NCI-H2107 treated with DMSO at 0.1 percent for 48 hours (cell line): ENCODE measurements at regions not wholly inside any gene's neighbourhood (a gene's known extent, or its start where the extent isn't known, plus 50 kb on each side); places are given as distances from the start of the nearest gene placed in this dataset.

Experiments used
- DNase-seq: peaks from one replicate; lab custom pipeline; 2025; ENCODE audit not compliant: unreplicated experiment; lab: John Stamatoyannopoulos, UW

DNA sequence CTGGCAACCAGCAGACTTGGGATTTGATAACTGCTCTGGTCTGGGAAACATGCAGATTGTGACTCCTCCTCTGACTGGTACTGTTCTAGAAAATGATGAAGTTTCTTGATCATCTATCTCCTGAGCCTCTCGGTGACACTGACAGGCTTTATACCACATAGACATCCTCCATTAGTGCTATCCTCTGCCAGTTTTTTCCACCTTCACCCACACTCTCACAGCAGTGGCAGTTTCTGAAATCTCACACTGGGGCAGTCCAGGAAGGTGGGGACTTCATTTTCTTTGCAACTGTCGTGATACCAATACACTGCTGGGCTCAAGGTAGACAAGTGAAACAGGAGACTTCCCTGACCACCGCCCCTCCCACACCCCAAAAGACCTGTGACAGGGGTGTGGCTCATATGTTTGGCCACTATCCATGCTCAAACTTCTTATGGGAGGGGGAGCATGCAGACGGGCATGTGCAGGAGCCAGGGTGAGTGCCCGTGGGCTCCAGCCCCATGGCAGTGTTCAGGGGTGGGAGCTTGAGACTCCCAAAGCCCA lies 66.3 kb upstream of the RMDN2 start:
- no peak for DNase-seq

DNA sequence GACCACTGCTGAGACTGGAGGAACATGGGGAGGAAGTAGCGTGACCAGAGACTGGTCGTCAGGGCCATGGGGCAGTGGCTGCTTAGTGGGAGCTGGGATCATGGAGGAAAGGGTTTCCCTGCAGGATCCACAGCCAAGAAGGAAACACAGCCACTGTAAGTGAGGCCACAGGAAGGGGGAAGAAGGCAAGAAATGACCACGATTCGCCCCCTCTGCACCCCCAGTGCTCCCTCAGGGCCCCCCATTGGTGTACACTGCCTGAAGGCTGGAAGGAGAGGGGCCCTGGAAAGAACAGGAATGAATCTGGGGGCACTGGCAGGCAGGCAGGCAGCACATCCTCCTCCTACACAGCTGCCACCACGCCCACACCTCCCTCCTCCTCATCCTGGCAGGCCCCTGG lies 62.5 kb upstream of the RMDN2 start:
- DNase-seq = no peak

DNA sequence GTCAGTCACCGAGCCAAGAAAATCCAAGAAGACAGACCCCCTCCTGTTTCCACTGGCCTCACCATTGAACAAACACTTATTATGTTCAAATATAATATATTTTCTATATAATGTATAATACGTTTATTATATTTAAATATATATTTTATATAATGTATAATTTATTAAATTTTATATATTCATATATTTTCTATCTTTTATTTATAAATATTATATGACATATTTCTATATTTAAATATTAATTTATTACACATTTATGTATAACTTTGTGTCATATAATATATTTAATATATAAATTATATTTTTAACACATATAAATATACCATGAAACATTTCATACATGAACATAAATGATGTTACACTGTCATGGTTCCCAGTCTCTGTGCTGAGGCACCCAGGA lies 60.9 kb upstream of the RMDN2 start:
- DNase-seq = no peak

DNA sequence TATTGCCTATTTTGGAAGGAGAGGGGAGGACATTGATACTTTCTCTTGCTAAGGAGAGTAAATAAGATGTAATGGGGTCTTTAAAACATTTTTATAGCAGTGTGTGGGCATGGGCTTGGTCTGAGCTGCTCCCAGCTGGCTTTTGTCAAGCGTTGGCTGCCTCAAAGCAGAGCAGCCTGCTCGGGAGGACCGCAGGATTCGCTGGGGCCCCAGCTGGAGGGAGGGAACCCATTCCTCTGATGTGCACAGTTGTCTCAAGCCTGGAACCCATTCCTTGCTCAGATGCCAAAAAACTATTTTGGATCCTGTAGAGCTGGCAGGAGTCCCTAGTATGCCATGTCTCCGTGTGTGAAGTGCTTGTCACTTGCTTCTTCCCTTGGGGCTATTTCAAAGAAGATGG lies 59.4 kb upstream of the RMDN2 start:
- no peak for DNase-seq

DNA sequence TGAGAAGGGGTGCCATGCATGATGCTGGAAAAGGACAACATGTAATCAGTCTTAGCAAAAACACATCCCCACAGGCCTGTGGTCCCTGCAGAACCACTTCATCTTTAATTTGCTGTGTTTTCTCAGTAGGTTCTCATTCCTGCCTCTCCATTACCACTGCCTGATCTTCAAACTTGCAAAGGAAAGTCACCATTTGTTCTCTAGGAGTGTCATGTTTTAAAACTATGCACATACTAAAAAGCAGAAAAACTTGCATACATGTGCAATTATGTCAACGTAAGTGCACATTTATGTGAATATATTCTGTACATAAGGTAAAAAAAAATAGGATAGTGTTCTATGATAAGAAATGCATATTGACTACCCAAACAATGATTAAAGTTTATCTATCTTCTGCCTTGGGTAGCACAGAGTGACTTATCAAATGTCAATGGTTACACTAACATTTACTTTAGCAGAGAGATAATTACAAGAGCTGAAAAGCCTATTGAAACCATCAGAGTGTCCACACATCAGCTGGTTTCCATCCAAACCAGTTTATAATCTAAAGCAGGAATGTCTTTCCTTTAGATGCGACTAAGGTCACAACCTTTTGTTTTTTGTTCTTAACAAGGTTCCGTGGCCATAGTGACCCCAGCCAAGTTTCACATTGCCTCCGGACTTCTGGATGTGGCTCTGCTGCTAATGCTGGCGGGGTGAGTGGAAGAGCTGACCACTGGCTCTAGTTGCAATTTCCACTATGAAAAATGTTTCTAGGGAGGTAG lies 58.7 kb upstream of the RMDN2 start:
- no peak for DNase-seq

DNA sequence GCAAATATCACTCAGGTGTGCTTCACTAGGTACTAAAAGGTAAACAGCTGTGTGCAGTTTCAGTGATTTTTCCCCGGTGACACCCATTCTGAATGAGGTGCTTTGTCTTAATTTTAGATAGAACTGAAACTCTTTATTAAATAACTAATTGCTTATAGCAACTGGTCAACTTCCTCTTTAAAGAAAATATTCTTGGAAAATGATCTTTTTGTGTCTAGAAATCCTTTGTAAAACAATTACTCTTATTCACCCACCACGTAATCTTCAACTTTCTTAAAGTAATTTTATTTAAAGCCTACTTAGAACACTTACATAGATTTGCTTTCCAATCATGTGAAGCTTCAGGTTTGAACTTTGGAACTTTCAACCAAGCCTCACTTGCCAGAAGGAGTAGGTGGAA lies 57.9 kb upstream of the RMDN2 start:
- DNase-seq = no peak

DNA sequence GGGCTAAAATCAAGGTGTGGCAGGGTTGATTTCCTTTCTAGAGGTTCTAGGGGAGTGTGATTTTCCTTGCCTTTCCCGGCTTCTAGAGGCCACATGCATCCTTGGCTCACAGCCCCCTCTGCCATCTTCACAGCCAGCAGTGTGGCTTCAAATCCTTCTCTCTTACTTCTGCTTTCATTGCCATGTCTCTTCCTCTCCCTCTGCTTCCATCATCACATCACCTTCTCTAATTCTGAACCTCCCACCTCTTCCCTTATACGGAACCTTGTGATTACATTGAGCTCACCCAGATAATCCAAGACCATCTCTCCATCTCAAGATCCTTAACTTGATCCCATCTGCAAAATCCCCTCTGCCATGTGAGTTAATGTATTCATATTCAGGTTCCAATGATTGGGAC lies 56.2 kb upstream of the RMDN2 start:
- DNase-seq = no peak

DNA sequence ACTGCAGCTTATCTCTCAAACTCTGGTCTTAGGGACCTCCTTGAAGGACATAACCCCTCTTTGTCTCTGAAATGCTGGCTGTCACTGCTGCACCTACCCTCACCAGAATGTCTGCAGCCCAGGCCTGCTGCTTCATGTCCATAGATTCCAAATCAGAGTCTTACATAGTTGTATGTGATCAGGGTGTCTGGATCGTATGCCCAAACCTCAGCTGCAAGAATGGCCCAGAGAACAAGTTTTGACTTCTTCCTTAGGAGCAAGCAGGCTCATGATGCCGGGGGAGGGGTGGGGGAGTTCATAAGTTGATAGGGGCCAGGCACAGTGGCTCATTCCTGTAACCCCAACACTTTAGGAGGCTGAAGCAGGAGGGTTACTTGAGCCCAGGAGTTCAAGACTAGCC lies 55.8 kb upstream of the RMDN2 start:
- DNase-seq = no peak

DNA sequence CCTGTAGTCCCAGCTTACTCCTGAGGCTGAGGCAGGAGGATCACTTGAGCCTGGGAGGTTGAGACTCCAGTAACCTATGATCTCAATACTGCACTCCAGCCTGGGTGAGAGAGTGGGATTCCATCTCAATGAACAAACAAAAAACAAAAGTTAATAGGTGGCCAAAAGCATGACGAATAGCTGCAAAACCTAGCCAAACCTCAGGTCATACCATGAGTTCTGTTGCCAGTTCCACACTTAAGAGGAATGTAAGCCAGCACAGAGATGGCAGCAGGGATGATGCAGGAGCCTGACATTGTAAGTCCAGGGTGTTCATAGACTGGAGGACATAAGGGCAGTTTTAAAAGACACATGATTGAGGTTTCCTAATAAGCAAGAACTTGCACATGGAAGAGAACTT lies 55.3 kb upstream of the RMDN2 start:
- no peak for DNase-seq

DNA sequence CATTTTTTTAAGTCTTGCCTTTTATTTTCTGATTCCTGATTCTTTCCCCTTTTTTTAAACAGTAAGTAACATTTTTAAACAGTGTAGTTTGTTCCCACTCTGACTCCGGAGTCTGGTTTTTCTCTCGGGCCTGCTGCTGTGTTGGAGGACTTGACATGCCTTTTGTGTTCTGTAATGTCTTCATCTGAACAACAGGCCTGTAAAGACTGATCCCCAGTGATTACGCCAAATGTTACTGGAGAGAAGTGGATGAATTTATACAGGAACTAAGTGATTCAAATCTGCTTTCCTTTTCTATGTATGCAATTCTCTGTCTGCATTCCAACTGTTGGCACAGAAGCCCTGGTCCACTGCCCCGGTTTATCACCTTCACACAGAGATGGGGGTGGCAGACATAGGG lies 54.3 kb upstream of the RMDN2 start:
- DNase-seq = no peak

DNA sequence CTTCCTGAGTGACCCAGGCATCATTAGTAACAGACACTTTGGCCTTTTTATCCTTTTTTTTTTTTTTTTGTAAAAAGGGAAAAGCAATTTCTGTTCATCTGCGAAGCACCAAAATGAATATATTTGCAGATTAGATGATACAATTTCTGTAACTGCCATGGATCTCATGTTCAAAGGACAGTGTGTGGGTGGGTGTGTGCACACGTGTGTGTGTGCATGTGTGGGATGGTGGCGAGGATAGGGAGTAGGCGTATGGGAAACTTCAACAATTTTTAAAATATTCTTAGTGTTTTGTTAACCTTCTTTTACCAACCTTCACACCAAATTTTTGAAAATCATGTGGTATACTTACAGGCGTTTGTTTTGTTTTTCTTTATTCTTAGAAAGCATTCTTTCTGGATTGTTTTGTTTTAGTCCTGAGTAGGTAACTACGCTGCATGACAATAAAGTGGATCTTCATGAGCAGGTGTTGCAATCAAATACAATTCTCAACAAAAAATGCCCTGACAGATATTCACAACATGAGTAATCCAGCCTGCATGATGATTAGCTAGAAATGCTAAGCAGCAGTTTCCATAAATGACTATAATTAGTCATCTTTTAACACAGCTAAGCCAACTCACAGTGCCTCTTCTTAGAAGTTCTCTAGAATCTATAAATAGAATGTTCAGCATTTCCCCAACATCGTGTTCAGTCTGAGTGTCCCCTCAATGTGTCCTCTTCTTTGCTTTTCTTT lies 53.5 kb upstream of the RMDN2 start:
- DNase-seq = no peak

DNA sequence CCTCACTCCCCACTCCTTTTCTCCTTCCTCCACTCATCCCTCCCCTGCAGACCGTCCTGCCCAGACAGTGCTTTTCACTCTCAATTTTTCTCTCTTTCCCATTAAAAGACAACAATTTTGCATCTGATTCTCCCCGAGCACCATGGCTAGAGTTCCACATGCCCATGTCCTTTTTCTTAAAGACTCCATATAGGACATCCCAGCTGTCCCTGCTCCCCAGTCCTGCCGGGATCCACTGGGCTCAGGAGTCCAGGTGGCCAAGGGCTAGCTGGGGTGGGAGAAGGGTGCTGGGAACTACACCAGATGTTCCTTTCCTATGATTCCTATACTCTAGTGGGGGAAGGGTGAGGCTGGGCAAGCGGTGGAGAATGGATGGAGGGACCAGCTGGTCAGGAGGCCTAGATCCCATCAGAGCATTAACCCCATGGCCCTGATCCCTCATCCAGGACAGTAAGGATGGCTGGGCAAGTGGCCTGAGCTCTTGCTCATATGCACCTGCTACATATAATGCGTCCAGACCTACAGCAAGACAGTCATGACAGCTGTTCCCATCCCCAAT lies 52.8 kb upstream of the RMDN2 start:
- DNase-seq = no peak

DNA sequence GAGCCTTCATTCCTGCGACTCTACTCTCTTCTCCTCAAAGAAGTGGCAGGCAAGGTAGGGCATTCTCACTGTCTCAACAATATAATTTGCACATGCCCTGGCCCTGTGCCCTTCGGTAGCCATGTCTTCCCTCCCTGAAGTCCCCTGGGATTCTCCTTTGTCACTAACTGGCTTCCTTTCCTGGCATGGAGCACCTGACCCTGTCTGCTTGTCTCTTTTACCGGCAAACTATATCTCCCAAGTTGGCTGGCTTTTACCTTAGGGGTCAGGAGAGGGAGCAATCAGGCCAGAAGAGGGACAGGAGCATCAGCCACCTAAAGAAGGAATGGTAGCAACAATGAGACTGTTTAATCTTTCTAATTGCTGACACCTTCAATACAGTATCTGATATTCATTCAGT lies 51.9 kb upstream of the RMDN2 start:
- DNase-seq = no peak

DNA sequence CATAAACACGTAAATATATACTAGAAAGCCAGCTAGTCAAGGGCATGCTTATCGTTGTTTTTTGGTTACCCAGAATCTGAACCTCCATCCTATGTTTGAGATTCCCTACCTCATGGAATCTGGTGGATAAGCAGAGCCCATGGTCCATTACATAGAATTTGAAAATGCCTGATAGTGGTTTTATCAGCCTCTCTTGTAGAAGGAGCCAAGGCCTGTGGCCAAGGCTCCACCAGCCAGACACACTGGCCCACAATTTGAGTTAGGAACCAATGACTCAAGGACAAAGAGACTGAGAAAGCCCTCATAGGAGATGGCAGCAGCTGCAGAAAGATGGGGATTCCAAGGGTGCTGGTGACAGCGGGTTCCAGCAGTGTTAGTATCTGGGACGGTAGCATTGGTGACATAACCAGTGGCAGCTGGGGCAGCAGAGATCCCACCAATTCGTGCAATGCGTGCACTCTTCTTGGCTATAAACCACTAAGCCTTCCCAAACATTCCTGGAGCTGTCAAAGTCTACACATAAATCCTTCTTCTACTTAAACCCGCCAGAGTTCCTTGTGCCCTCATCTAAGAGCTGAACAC lies 51.2 kb upstream of the RMDN2 start:
- no peak for DNase-seq

DNA sequence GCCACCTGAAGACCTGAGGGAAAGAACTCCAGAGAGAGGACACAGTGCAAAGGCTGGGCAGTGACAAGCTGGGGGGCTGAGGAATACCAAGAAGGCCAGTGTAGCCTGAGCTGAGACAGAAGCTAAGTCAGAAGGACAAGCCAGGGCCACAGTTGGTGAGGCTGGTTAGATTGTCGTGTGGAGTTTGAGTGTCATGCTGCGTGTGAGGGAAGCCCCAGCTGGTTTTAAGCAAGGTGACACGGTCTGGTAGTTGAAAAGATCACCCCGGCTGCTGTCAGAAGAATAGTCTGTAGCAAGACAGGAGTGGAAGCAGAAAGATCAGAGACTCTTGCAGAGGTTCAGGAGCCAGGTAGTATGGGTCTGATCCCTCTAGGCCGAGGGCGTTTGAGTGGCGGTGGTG lies 50.6 kb upstream of the RMDN2 start:
- no peak for DNase-seq
